ENCODE measurements at regions not wholly inside any gene's neighbourhood (a gene's known extent, or its start where the extent isn't known, plus 50 kb on each side); places are given as distances from the start of the nearest gene placed in this dataset.

DNA sequence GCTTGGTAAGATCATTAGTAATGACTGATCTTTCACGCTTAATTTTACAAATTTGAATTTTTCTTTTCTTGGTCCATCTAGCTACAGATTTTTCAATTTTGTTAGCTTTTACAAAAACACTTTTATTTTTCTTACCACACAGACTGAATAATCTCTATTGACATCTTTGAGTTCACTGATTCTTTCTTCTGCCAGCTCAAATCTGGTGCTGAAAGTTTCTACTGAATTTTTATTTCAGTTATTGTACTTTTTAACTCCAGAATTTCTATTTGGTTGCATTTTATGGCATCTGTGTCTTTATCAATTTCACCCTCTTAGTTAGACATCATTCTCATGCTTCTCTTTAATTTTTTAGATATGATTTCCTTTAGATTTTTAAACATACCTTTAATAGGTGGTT lies 584.7 kb downstream of the LMO4 start:
- no peak for TF ChIP-seq EP300 (IDR thresholded peaks at IDR 0.05)
- TF ChIP-seq POLR2AphosphoS5 (IDR thresholded peaks at IDR 0.05), result no peak
- TF ChIP-seq, protein P1, sequence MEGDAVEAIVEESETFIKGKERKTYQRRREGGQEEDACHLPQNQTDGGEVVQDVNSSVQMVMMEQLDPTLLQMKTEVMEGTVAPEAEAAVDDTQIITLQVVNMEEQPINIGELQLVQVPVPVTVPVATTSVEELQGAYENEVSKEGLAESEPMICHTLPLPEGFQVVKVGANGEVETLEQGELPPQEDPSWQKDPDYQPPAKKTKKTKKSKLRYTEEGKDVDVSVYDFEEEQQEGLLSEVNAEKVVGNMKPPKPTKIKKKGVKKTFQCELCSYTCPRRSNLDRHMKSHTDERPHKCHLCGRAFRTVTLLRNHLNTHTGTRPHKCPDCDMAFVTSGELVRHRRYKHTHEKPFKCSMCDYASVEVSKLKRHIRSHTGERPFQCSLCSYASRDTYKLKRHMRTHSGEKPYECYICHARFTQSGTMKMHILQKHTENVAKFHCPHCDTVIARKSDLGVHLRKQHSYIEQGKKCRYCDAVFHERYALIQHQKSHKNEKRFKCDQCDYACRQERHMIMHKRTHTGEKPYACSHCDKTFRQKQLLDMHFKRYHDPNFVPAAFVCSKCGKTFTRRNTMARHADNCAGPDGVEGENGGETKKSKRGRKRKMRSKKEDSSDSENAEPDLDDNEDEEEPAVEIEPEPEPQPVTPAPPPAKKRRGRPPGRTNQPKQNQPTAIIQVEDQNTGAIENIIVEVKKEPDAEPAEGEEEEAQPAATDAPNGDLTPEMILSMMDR (IDR thresholded peaks at IDR 0.05), result no peak
